Activated T-cell treated with anti-CD3 and anti-CD28 coated beads, Interleukin-2, amount 50 U/mL, for 72 hours (primary cell): ENCODE measurements at regions not wholly inside any gene's neighbourhood (a gene's known extent, or its start where the extent isn't known, plus 50 kb on each side); places are given as distances from the start of the nearest gene placed in this dataset.

Source experiments
- ATAC-seq, 2 donors: fragments of 150-1000 bp; cut with Tn5 transposase; replicated peaks in 1 of 2; 2 replicates each; pipeline ENCODE4 v1.10.0; 2021; ENCODE audit warnings: moderate library complexity in 2 of 2, mild to moderate bottlenecking in 1 of 2
- DNase-seq, 2 donors: peaks; one replicate each; pipeline ENCODE4 v3.0.0; 2021 to 2022; ENCODE audit warnings: mixed read lengths in 1 of 2
- H3K27ac Mint-ChIP-seq: one replicate; pipeline ENCODE4 v1.8.0; 2022; ENCODE audit warnings: mild to moderate bottlenecking, moderate library complexity, mixed read lengths
- H3K27me3 Mint-ChIP-seq: one replicate; pipeline ENCODE4 v1.8.0; 2022; ENCODE audit warnings: low read depth, mixed read lengths
- H3K36me3 Mint-ChIP-seq, 2 donors: one replicate each; pipeline ENCODE4 v1.8.0; 2022; ENCODE audit warnings: mixed read lengths in 2 of 2, mild to moderate bottlenecking in 1 of 2; ENCODE audit not compliant: insufficient read depth in 2 of 2
- H3K4me1 Mint-ChIP-seq: one replicate; pipeline ENCODE4 v1.8.0; 2022; ENCODE audit warnings: low read depth, mixed read lengths
- H3K4me3 Mint-ChIP-seq, 2 donors: one replicate each; pipeline ENCODE4 v1.8.0; 2022; ENCODE audit warnings: mild to moderate bottlenecking in 2 of 2, mixed read lengths in 2 of 2, moderate library complexity in 2 of 2
- H3K9me3 Mint-ChIP-seq, 2 donors: one replicate each; pipeline ENCODE4 v1.8.0; 2022; ENCODE audit warnings: mixed read lengths in 2 of 2

- no peak overlapping the region for H3K27ac Mint-ChIP-seq
- no peak for ATAC-seq
- no peaks in the 10 kb centered on the region for H3K36me3 Mint-ChIP-seq
- no peak for DNase-seq
- H3K4me1 Mint-ChIP-seq = no peaks in the 10 kb centered on the region
- no peak overlapping the region for H3K4me3 Mint-ChIP-seq
- H3K9me3 Mint-ChIP-seq = peaks cover 7 to 8% of the 10 kb centered on the region in 2 donors
- no peaks in the 10 kb centered on the region for H3K27me3 Mint-ChIP-seq
Observed at GRCh38 chr5:13439430-13439829, 505.1 kb downstream of the DNAH5 start.

- H3K27me3 Mint-ChIP-seq = no peaks in the 10 kb centered on the region
- no peak for DNase-seq
- H3K9me3 Mint-ChIP-seq = peaks cover 5 to 7% of the 10 kb centered on the region in 2 donors
- H3K27ac Mint-ChIP-seq = no peak overlapping the region
- no peak for ATAC-seq
- H3K4me3 Mint-ChIP-seq = no peak overlapping the region
- H3K4me1 Mint-ChIP-seq = no peaks in the 10 kb centered on the region
- no peaks in the 10 kb centered on the region for H3K36me3 Mint-ChIP-seq
Observed at GRCh38 chr5:13427827-13428557, 516.5 kb downstream of the DNAH5 start.

- H3K4me3 Mint-ChIP-seq = no peak overlapping the region
Observed at GRCh38 chr5:13412040-13412595, 532.4 kb downstream of the DNAH5 start.

GRCh38 chr5:13408616-13409015 is 535.9 kb downstream of the DNAH5 start:
- H3K27ac Mint-ChIP-seq = no peak overlapping the region
- H3K9me3 Mint-ChIP-seq = peaks cover 0 to 3% of the 10 kb centered on the region in 2 donors
- H3K4me1 Mint-ChIP-seq = no peaks in the 10 kb centered on the region
- H3K27me3 Mint-ChIP-seq = no peaks in the 10 kb centered on the region
- DNase-seq (no peak), ATAC-seq (no peak)
- H3K4me3 Mint-ChIP-seq = no peak overlapping the region
- H3K36me3 Mint-ChIP-seq = no peaks in the 10 kb centered on the region

More at GRCh38 chr5:13412040-13412595, 532.4 kb downstream of the DNAH5 start:
- ATAC-seq (no peak), DNase-seq (no peak)
- no peaks in the 10 kb centered on the region for H3K36me3 Mint-ChIP-seq
- no peak overlapping the region for H3K27ac Mint-ChIP-seq
- H3K27me3 Mint-ChIP-seq = no peaks in the 10 kb centered on the region
- H3K4me1 Mint-ChIP-seq = no peaks in the 10 kb centered on the region
- H3K9me3 Mint-ChIP-seq = peaks cover 1 to 4% of the 10 kb centered on the region in 2 donors

GRCh38 chr5:13403351-13403750 is 541.1 kb downstream of the DNAH5 start:
- Mint-ChIP-seq H3K27ac (no peak overlapping the region), H3K36me3 (peaks cover 0 to 2% of the 10 kb centered on the region in 2 donors), H3K27me3 (no peaks in the 10 kb centered on the region), H3K9me3 (peaks cover 8 to 9% of the 10 kb centered on the region in 2 donors), H3K4me3 (no peak overlapping the region), H3K4me1 (no peaks in the 10 kb centered on the region)
- DNase-seq = no peak
- no peak for ATAC-seq

- no peak overlapping the region for H3K4me3 Mint-ChIP-seq
- no peaks in the 10 kb centered on the region for H3K4me1 Mint-ChIP-seq
- H3K27ac Mint-ChIP-seq = no peak overlapping the region
- H3K27me3 Mint-ChIP-seq = no peaks in the 10 kb centered on the region
- ATAC-seq (no peak), DNase-seq (no peak)
- H3K36me3 Mint-ChIP-seq = peaks cover 2% of the 10 kb centered on the region in 2 donors
- H3K9me3 Mint-ChIP-seq = peaks cover 10 to 12% of the 10 kb centered on the region in 2 donors
Observed at GRCh38 chr5:13385066-13385465, 559.4 kb downstream of the DNAH5 start.

- H3K27me3 Mint-ChIP-seq = no peaks in the 10 kb centered on the region
- ATAC-seq = no peak
Observed at GRCh38 chr5:13382232-13382631, 562.3 kb downstream of the DNAH5 start.

GRCh38 chr5:13378091-13378490 is 566.4 kb downstream of the DNAH5 start:
- Mint-ChIP-seq H3K27me3 (no peaks in the 10 kb centered on the region), H3K36me3 (peaks cover 0 to 2% of the 10 kb centered on the region in 2 donors), H3K27ac (no peak overlapping the region), H3K9me3 (peaks cover 0 to 10% of the 10 kb centered on the region in 2 donors), H3K4me3 (no peak overlapping the region), H3K4me1 (no peaks in the 10 kb centered on the region)
- no peak for DNase-seq
- ATAC-seq = no peak

More at GRCh38 chr5:13382232-13382631, 562.3 kb downstream of the DNAH5 start:
- H3K36me3 Mint-ChIP-seq = peaks cover 2% of the 10 kb centered on the region in 2 donors
- no peak overlapping the region for H3K27ac Mint-ChIP-seq
- H3K4me1 Mint-ChIP-seq = no peaks in the 10 kb centered on the region
- peaks cover 8 to 10% of the 10 kb centered on the region in 2 donors for H3K9me3 Mint-ChIP-seq
- DNase-seq = no peak
- no peak overlapping the region for H3K4me3 Mint-ChIP-seq

GRCh38 chr5:13359344-13359743 is 585.1 kb downstream of the DNAH5 start:
- Mint-ChIP-seq H3K9me3 (peaks cover 0 to 3% of the 10 kb centered on the region in 2 donors), H3K4me3 (no peak overlapping the region), H3K36me3 (no peaks in the 10 kb centered on the region), H3K27me3 (no peaks in the 10 kb centered on the region), H3K27ac (no peak overlapping the region), H3K4me1 (no peaks in the 10 kb centered on the region)
- ATAC-seq (no peak), DNase-seq (no peak)

GRCh38 chr5:13358342-13358741 is 586.1 kb downstream of the DNAH5 start:
- no peaks in the 10 kb centered on the region for H3K36me3 Mint-ChIP-seq
- H3K9me3 Mint-ChIP-seq = peaks cover 0 to 3% of the 10 kb centered on the region in 2 donors
- DNase-seq (no peak), ATAC-seq (no peak)
- H3K27me3 Mint-ChIP-seq = no peaks in the 10 kb centered on the region
- H3K4me3 Mint-ChIP-seq = no peak overlapping the region
- no peaks in the 10 kb centered on the region for H3K4me1 Mint-ChIP-seq
- no peak overlapping the region for H3K27ac Mint-ChIP-seq

- peaks cover 0 to 3% of the 10 kb centered on the region in 2 donors for H3K9me3 Mint-ChIP-seq
- no peaks in the 10 kb centered on the region for H3K4me1 Mint-ChIP-seq
- no peaks in the 10 kb centered on the region for H3K36me3 Mint-ChIP-seq
- no peak overlapping the region for H3K4me3 Mint-ChIP-seq
- no peak overlapping the region for H3K27ac Mint-ChIP-seq
- DNase-seq = no peak
- no peaks in the 10 kb centered on the region for H3K27me3 Mint-ChIP-seq
- ATAC-seq = no peak
Observed at GRCh38 chr5:13357929-13358328, 586.6 kb downstream of the DNAH5 start.

GRCh38 chr5:13356226-13356625 is 588.3 kb downstream of the DNAH5 start:
- DNase-seq (no peak), ATAC-seq (no peak)
- no peak overlapping the region for H3K27ac Mint-ChIP-seq
- H3K9me3 Mint-ChIP-seq = peaks cover 0 to 3% of the 10 kb centered on the region in 2 donors
- no peaks in the 10 kb centered on the region for H3K36me3 Mint-ChIP-seq
- H3K4me1 Mint-ChIP-seq = no peaks in the 10 kb centered on the region
- no peak overlapping the region for H3K4me3 Mint-ChIP-seq
- no peaks in the 10 kb centered on the region for H3K27me3 Mint-ChIP-seq

GRCh38 chr5:13354611-13355010 is 589.9 kb downstream of the DNAH5 start:
- Mint-ChIP-seq H3K36me3 (no peaks in the 10 kb centered on the region), H3K27ac (no peak overlapping the region), H3K4me3 (no peak overlapping the region), H3K27me3 (no peaks in the 10 kb centered on the region), H3K4me1 (no peaks in the 10 kb centered on the region), H3K9me3 (peaks cover 0 to 3% of the 10 kb centered on the region in 2 donors)
- ATAC-seq (no peak), DNase-seq (no peak)

GRCh38 chr5:13350767-13351166 is 593.7 kb downstream of the DNAH5 start:
- Mint-ChIP-seq H3K9me3 (peaks cover 0 to 4% of the 10 kb centered on the region in 2 donors), H3K4me3 (no peak overlapping the region), H3K36me3 (no peaks in the 10 kb centered on the region), H3K27ac (no peak overlapping the region), H3K4me1 (no peaks in the 10 kb centered on the region), H3K27me3 (no peaks in the 10 kb centered on the region)
- DNase-seq (no peak), ATAC-seq (no peak)
